Nephron progenitor cell (in vitro differentiated cells): ENCODE measurements at regions not wholly inside any gene's neighbourhood (a gene's known extent, or its start where the extent isn't known, plus 50 kb on each side); places are given as distances from the start of the nearest gene placed in this dataset.

Source experiments
- DNase-seq: peaks from one replicate; pipeline ENCODE4 v3.0.0; 2021
- H3K27ac Mint-ChIP-seq: 2 replicates; pipeline ENCODE4 v1.8.0; 2021; ENCODE audit warnings: mild to moderate bottlenecking, moderate library complexity, mixed read lengths
- H3K27me3 Mint-ChIP-seq: 2 replicates; pipeline ENCODE4 v1.8.0; 2021; ENCODE audit warnings: mild to moderate bottlenecking, low read depth, mixed read lengths; ENCODE audit not compliant: poor library complexity
- H3K36me3 Mint-ChIP-seq: 2 replicates; pipeline ENCODE4 v1.8.0; 2021; ENCODE audit warnings: low read depth, mixed read lengths
- H3K4me1 Mint-ChIP-seq: 2 replicates; pipeline ENCODE4 v1.8.0; 2021; ENCODE audit warnings: mixed read lengths
- H3K4me3 Mint-ChIP-seq: 2 replicates; pipeline ENCODE4 v1.8.0; 2021; ENCODE audit warnings: mild to moderate bottlenecking, moderate library complexity, mixed read lengths
- H3K9me3 Mint-ChIP-seq: 2 replicates; pipeline ENCODE4 v1.8.0; 2021; ENCODE audit warnings: mild to moderate bottlenecking, moderate library complexity, mixed read lengths
- CTCF ChIP-seq: fragments of 200-600 bp; sonication (generic); IDR thresholded peaks from 2 replicates; pipeline ENCODE4 v1.5.0; 2021; ENCODE audit warnings: antibody characterized with exemption

GRCh38 chr1:244963231-244963826 is 99.0 kb upstream of the HNRNPU start:
- Mint-ChIP-seq H3K27ac (peak overlapping the region; percentile 77), H3K4me1 (peaks cover 29% of the 10 kb centered on the region), H3K36me3 (no peaks in the 10 kb centered on the region), H3K4me3 (no peak overlapping the region), H3K27me3 (no peaks in the 10 kb centered on the region), H3K9me3 (no peaks in the 10 kb centered on the region)
- no peak for TF ChIP-seq CTCF
- DNase-seq = no peak

- Mint-ChIP-seq H3K36me3 (no peaks in the 10 kb centered on the region), H3K4me3 (no peak overlapping the region), H3K9me3 (no peaks in the 10 kb centered on the region), H3K27ac (no peak overlapping the region), H3K27me3 (no peaks in the 10 kb centered on the region), H3K4me1 (peaks cover 23% of the 10 kb centered on the region)
- no peak for DNase-seq
- TF ChIP-seq CTCF = no peak
Observed at GRCh38 chr1:244962130-244962529, 97.8 kb upstream of the HNRNPU start.

- no peak overlapping the region for H3K4me3 Mint-ChIP-seq
- H3K27me3 Mint-ChIP-seq = no peaks in the 10 kb centered on the region
- no peak for DNase-seq
- no peak for TF ChIP-seq CTCF
- peak overlapping the region; percentile 2 for H3K27ac Mint-ChIP-seq
- H3K36me3 Mint-ChIP-seq = no peaks in the 10 kb centered on the region
- H3K9me3 Mint-ChIP-seq = no peaks in the 10 kb centered on the region
- H3K4me1 Mint-ChIP-seq = peaks cover 23% of the 10 kb centered on the region
Observed at GRCh38 chr1:244960904-244961303, 96.6 kb upstream of the HNRNPU start.

GRCh38 chr1:244958593-244958992 is 94.2 kb upstream of the HNRNPU start:
- no peaks in the 10 kb centered on the region for H3K9me3 Mint-ChIP-seq
- H3K27ac Mint-ChIP-seq = no peak overlapping the region
- DNase-seq = no peak
- no peaks in the 10 kb centered on the region for H3K36me3 Mint-ChIP-seq
- no peak for TF ChIP-seq CTCF
- H3K4me1 Mint-ChIP-seq = peaks cover 3% of the 10 kb centered on the region
- no peak overlapping the region for H3K4me3 Mint-ChIP-seq
- no peaks in the 10 kb centered on the region for H3K27me3 Mint-ChIP-seq

- H3K4me3 Mint-ChIP-seq = no peak overlapping the region
- no peak overlapping the region for H3K27ac Mint-ChIP-seq
- no peaks in the 10 kb centered on the region for H3K27me3 Mint-ChIP-seq
- no peaks in the 10 kb centered on the region for H3K9me3 Mint-ChIP-seq
- no peaks in the 10 kb centered on the region for H3K36me3 Mint-ChIP-seq
- no peak for TF ChIP-seq CTCF
- no peak for DNase-seq
- no peaks in the 10 kb centered on the region for H3K4me1 Mint-ChIP-seq
Observed at GRCh38 chr1:244957525-244957924, 93.2 kb upstream of the HNRNPU start.

GRCh38 chr1:244957122-244957521 is 92.8 kb upstream of the HNRNPU start:
- H3K4me1 Mint-ChIP-seq = no peaks in the 10 kb centered on the region
- no peaks in the 10 kb centered on the region for H3K36me3 Mint-ChIP-seq
- no peak for TF ChIP-seq CTCF
- H3K4me3 Mint-ChIP-seq = no peak overlapping the region
- H3K27ac Mint-ChIP-seq = no peak overlapping the region
- no peaks in the 10 kb centered on the region for H3K9me3 Mint-ChIP-seq
- DNase-seq = no peak
- peaks cover 1% of the 10 kb centered on the region for H3K27me3 Mint-ChIP-seq
